Vagina (tissue), 2 donors: ENCODE measurements at regions not wholly inside any gene's neighbourhood (a gene's known extent, or its start where the extent isn't known, plus 50 kb on each side); places are given as distances from the start of the nearest gene placed in this dataset.

Experiments
- DNase-seq, 2 donors: peaks; one replicate each; pipeline ENCODE4 v3.0.0-alpha.2; 2017; ENCODE audit errors: extremely low spot score in 2 of 2
- H3K27ac ChIP-seq: fragments of 200-600 bp; sonication (generic); one replicate; pipeline ENCODE4 v1.5.1; 2019
- H3K27me3 ChIP-seq: fragments of 200-600 bp; sonication (generic); one replicate; pipeline ENCODE4 v1.5.1; 2019
- H3K36me3 ChIP-seq, 2 donors: fragments of 200-600 bp; sonication (generic); one replicate each; pipeline ENCODE4 v1.5.1; 2017 to 2019
- H3K4me1 ChIP-seq: fragments of 200-600 bp; sonication (generic); one replicate; pipeline ENCODE4 v1.5.1; 2019
- H3K4me3 ChIP-seq, 2 donors: fragments of 200-600 bp; sonication (generic); 1 replicate in 1 of 2; 2 replicates in 1 of 2; pipeline ENCODE4 v1.5.1; 2016 to 2019
- H3K9me3 ChIP-seq: fragments of 200-600 bp; sonication (generic); one replicate; pipeline ENCODE4 v1.5.1; 2019
- CTCF ChIP-seq, 3 experiments: fragments of 450-650 bp in 2 of 3; fragments of 200-600 bp in 1 of 3; sonication (generic) in 1 of 3; IDR thresholded peaks; one replicate each; pipeline ENCODE4 v1.5.1; 2017 to 2019; ENCODE audit warnings: antibody characterized with exemption in 3 of 3, mild to moderate bottlenecking in 2 of 3, moderate library complexity in 2 of 3
- POLR2A ChIP-seq, 2 donors: fragments of 450-650 bp; IDR thresholded peaks; one replicate each; pipeline ENCODE4 v1.6.1; 2017; ENCODE audit warnings: antibody characterized with exemption in 2 of 2, mild to moderate bottlenecking in 2 of 2, moderate library complexity in 2 of 2
- POLR2AphosphoS5 ChIP-seq, 2 donors: sonication (generic); formaldehyde crosslinking; IDR thresholded peaks; one replicate each; pipeline ENCODE4 v1.9.0; 2017; ENCODE audit warnings: antibody characterized with exemption in 2 of 2, mild to moderate bottlenecking in 2 of 2, low read depth in 1 of 2; ENCODE audit not compliant: insufficient read depth in 1 of 2
- intact Hi-C: fragments of 100-400 bp; cut with DNase I; formaldehyde crosslinking; loops from one replicate; pipeline ENCODE4 v1.15.1; 2023

DNA sequence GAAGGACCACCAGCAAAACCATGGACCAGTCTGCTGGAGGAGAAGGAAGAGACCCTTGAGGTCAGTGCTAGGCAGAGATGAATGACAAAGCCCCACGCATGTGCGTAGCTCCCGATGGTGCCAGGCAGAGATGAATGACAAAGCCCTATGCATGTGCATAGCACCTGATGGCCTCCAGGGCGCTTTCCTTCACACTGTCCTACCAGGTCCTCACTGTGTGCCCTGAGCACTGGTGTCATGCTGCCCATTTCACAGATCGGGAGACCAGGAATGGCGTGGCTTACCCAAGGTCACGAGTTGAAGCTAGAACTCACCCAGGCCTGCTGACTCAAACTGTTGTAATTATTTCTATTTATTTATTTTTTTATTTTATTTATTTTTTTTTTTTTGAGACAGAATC is 149.6 kb downstream of the KATNIP start:
- intact Hi-C loops, result no loop called here
- Histone ChIP-seq H3K36me3 (peaks cover 0 to 23% of the 10 kb centered on the region in 2 donors), H3K27me3 (no peaks in the 10 kb centered on the region), H3K4me1 (no peaks in the 10 kb centered on the region), H3K9me3 (no peaks in the 10 kb centered on the region), H3K4me3 (no peak overlapping the region), H3K27ac (no peak overlapping the region)
- no peak for DNase-seq
- no peak for TF ChIP-seq POLR2A (IDR thresholded peaks at IDR 0.05)
- no peak for TF ChIP-seq POLR2AphosphoS5 (IDR thresholded peaks at IDR 0.05; ENCODE audit: insufficient read depth in 1 of 2, low read depth in 1 of 2)

DNA sequence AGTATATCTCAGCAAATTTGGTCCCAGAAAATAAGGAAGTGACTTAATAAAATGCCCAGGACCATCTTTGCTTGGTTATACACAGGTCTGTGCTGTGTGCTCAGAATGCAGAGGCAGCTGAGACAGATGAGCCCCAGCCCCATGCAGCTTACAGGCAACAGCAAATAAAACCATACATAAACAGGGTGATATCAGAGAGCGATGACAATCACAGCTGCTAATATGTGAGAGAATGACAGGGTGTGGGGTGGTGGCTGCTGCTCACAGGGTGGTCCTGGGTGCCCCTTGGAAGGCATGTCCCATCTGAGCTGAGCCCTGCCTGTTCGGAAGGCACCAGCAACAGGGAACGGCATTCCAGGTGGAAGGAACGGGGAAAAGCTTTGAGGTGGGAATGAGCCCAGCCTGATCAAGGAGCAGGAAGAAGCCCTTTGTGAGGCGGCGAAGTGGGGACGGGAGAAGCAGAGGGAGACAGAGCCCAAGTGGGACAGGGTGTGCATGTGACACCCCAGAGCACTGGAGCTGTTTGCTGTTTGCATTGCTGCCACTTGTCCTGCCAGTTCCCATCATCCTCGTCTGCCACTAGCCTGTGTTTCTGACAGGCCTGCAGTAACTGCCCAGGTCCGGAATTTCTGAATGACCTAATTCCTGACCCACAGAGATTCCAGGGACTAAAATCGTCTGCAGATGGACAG is 150.5 kb downstream of the KATNIP start:
- no peaks in the 10 kb centered on the region for H3K4me1 ChIP-seq
- H3K36me3 ChIP-seq, result peaks cover 0 to 23% of the 10 kb centered on the region in 2 donors
- TF ChIP-seq CTCF (IDR thresholded peaks at IDR 0.05) (no peak), POLR2AphosphoS5 (IDR thresholded peaks at IDR 0.05; ENCODE audit: insufficient read depth in 1 of 2, low read depth in 1 of 2) (no peak), POLR2A (IDR thresholded peaks at IDR 0.05) (no peak)
- no peak for DNase-seq
- H3K4me3 ChIP-seq, result no peak overlapping the region
- intact Hi-C loops, result loop anchor here (5.0 kb wide), 1 partner anchor 1748 kb away; no protein-coding TSS in a partner anchor
- no peaks in the 10 kb centered on the region for H3K27me3 ChIP-seq
- H3K27ac ChIP-seq, result no peak overlapping the region
- H3K9me3 ChIP-seq, result no peaks in the 10 kb centered on the region

GRCh38 chr16:27701381-27701780 is 151.4 kb downstream of the KATNIP start:
- no peaks in the 10 kb centered on the region for H3K9me3 ChIP-seq
- intact Hi-C loops, result loop anchor here (5.0 kb wide), 1 partner anchor 1749 kb away; no protein-coding TSS in a partner anchor
- H3K27ac ChIP-seq, result no peak overlapping the region
- TF ChIP-seq POLR2A (IDR thresholded peaks at IDR 0.05) (no peak), CTCF (IDR thresholded peaks at IDR 0.05) (no peak), POLR2AphosphoS5 (IDR thresholded peaks at IDR 0.05; ENCODE audit: insufficient read depth in 1 of 2, low read depth in 1 of 2) (no peak)
- DNase-seq, result no peak
- H3K27me3 ChIP-seq, result no peaks in the 10 kb centered on the region
- peaks cover 0 to 23% of the 10 kb centered on the region in 2 donors for H3K36me3 ChIP-seq
- no peaks in the 10 kb centered on the region for H3K4me1 ChIP-seq
- H3K4me3 ChIP-seq, result no peak overlapping the region

DNA sequence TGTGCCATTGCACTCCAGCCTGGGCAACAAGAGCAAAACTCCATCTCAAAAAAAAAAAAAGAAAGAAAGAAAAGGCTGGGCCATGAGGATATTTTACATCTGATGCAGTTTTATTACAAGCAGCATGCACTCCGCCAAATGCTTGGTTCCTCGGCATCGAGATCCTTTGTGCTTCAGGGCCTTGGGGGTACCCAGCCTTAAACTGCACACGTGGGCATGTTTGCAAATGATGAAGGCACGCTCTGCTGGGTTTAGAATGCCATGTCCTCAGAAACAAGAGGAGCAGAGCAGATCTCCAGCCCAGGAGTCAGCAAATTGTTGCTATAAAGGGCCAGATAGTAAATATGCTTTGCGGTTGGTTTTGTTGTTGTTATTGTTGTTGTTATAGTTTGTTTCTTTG is 153.2 kb downstream of the KATNIP start:
- Histone ChIP-seq H3K9me3 (no peaks in the 10 kb centered on the region), H3K4me1 (no peaks in the 10 kb centered on the region), H3K4me3 (no peak overlapping the region), H3K36me3 (peaks cover 0 to 23% of the 10 kb centered on the region in 2 donors), H3K27me3 (no peaks in the 10 kb centered on the region), H3K27ac (no peak overlapping the region)
- no peak for DNase-seq
- TF ChIP-seq POLR2A (IDR thresholded peaks at IDR 0.05), result no peak
- no peak for TF ChIP-seq CTCF (IDR thresholded peaks at IDR 0.05)
- TF ChIP-seq POLR2AphosphoS5 (IDR thresholded peaks at IDR 0.05; ENCODE audit: insufficient read depth in 1 of 2, low read depth in 1 of 2), result no peak
- intact Hi-C loops, result loop anchor here (5.0 kb wide), 1 partner anchor 1751 kb away; no protein-coding TSS in a partner anchor

GRCh38 chr16:27703545-27703944 is 153.6 kb downstream of the KATNIP start:
- Histone ChIP-seq H3K27ac (no peak overlapping the region), H3K27me3 (no peaks in the 10 kb centered on the region), H3K4me3 (no peak overlapping the region), H3K4me1 (no peaks in the 10 kb centered on the region), H3K36me3 (peaks cover 0 to 23% of the 10 kb centered on the region in 2 donors), H3K9me3 (no peaks in the 10 kb centered on the region)
- TF ChIP-seq CTCF (IDR thresholded peaks at IDR 0.05), result no peak
- DNase-seq, result no peak
- intact Hi-C loops, result loop anchor here (5.0 kb wide), 1 partner anchor 1751 kb away; no protein-coding TSS in a partner anchor
